ENCODE measurements at regions not wholly inside any gene's neighbourhood (a gene's known extent, or its start where the extent isn't known, plus 50 kb on each side); places are given as distances from the start of the nearest gene placed in this dataset.
"Not testable (repeated sequence)": the region's sequence is repeated elsewhere in the genome, so short reads cannot be mapped to it uniquely, and the experiment has no call there.

DNA sequence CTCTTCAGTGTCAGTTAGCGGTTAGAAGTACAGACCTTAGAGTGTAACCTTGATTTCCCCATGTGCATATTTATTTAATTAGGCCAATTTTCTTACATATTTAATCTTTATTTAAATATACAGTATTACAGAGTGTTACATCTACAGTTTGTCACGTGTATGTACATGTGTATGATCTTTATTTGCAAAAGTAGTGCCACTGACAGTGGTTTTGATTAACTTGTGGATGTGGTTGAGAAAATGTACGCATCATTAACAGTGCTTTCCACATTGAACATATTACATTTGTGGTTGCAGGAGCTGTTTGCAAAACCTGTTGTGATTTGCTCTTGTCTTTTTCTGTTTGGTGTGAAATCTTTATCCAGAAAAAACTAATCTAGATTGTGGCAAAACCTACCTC lies 535.5 kb downstream of the FLRT2 start:
- Histone ChIP-seq H3K27me3 (no peaks in the 10 kb centered on the region), H3K4me1 (peaks cover 11% of the 10 kb centered on the region), H3K9ac (no peak overlapping the region), H3K36me3 (no peaks in the 10 kb centered on the region), H3K4me2 (no peak overlapping the region), H3K27ac (no peak overlapping the region), H3K9me3 (peaks cover 4% of the 10 kb centered on the region), H3K4me3 (no peak overlapping the region), H4K20me1 (no peaks in the 10 kb centered on the region)
- no peak for TF ChIP-seq Cebpa-rat (IDR thresholded peaks at IDR 0.05)

DNA sequence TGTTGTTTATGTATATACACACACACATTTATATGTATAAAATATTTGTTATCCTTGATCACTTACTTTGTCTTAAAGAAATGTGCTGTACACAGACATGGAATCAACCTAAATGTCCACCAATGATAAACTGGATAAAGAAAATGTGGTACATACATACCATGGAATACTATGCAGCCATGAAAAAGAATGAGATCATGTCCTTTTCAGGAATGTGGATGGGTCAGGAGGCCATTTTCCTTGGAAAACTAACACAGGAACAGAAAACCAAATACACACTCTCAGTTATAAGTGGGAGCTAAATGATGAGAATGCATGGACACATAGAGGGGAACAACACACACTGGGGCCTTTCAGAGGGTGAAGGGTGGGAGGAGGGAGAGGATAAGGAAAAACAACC lies 534.7 kb downstream of the FLRT2 start:
- H3K36me3 ChIP-seq, H3K4me2 ChIP-seq: not testable (repeated sequence)

DNA sequence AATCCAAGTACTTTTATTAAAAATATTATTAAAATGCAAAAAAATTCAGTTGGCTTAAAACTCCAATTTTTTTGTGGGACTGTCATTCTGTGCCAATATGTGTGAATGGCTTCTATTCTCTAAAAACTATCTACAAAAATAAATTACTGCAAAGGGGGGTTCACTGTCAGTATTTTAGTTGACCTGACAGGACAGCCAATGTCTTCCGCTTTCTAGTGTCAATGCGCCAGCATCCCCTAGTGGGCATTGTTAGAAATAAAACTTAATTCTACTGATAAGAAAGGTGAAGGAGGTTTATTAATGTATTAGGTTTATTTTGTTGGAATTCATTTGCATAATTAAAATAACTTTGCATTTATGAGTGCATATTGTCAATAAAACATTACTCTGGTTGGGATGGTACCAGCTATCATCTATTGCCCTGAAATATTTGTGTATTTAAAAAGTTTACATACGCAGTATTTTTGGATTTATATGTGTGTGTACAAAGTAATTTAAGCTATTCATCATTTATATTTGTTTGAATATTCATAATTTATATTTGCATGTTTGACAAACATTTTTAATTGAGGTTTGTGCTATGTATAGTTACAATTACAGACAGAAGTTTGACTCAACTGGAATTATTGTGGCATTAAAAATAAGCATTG lies 527.2 kb downstream of the FLRT2 start:
- H3K27ac ChIP-seq: no peak overlapping the region
- H3K4me1 ChIP-seq: peaks cover 29% of the 10 kb centered on the region
- no peak for TF ChIP-seq Cebpa-rat (IDR thresholded peaks at IDR 0.05)
- no peak overlapping the region for H3K4me2 ChIP-seq
- no peaks in the 10 kb centered on the region for H3K36me3 ChIP-seq
- H3K9ac ChIP-seq: no peak overlapping the region
- H3K4me3 ChIP-seq: no peak overlapping the region
- H3K9me3 ChIP-seq: no peaks in the 10 kb centered on the region
- H3K27me3 ChIP-seq: no peaks in the 10 kb centered on the region
- H4K20me1 ChIP-seq: no peaks in the 10 kb centered on the region

More for the DNA sequence above, 534.7 kb downstream of the FLRT2 start:
- H3K9me3 ChIP-seq, H4K20me1 ChIP-seq, H3K9ac ChIP-seq, H3K27me3 ChIP-seq, H3K27ac ChIP-seq, H3K4me3 ChIP-seq: not testable (repeated sequence)
- peaks cover 16% of the 10 kb centered on the region for H3K4me1 ChIP-seq

DNA sequence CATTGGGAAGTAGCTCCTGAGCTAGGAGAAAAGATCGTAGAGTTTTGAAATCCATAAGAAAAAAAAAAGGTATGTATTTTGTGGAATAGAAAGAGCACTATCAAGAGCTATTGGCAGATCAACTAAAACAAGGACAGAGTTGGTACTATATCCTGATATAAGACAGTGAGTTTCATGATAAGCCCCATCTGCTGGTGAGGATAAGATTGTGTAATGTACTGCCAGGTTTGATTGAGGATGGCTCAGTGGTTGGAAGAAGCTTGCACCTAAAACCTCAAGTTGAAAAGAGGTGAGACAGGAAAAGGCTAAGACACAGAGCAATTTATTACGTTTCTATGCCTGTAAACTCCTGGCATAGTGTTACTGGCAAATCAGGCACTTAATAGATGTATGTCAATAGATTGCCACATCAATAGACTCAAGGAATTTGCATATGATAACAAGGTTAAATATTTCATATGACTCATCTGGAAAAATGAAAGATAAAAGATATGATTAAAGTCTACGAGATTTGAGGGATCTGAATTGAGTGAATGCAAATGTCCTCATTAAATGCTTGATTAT lies 525.6 kb downstream of the FLRT2 start:
- peaks cover 19% of the 10 kb centered on the region for H3K4me1 ChIP-seq
- H3K36me3 ChIP-seq: no peaks in the 10 kb centered on the region
- H3K27me3 ChIP-seq: no peaks in the 10 kb centered on the region
- H3K9ac ChIP-seq: no peak overlapping the region
- H4K20me1 ChIP-seq: no peaks in the 10 kb centered on the region
- H3K27ac ChIP-seq: no peak overlapping the region
- H3K9me3 ChIP-seq: no peaks in the 10 kb centered on the region
- no peak overlapping the region for H3K4me2 ChIP-seq
- TF ChIP-seq Cebpa-rat (IDR thresholded peaks at IDR 0.05): no peak
- no peak overlapping the region for H3K4me3 ChIP-seq

DNA sequence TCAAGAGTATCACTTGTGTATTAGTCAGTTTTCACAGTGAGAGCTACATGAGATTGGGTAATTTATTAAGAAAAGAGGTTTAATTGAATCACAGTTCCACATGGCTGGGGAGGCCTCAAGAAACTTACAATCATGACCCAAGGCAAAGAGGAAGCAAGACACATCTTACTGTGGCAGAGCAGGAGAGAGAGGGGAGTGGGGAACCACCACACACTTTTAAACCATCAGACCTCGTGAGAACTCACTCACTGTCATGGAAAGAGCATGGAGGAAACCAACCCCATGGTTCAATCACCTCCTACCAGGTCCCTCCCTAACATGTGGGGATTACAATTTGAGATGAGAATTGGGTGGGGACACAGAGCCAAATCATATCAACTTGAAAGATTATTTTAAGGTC lies 522.9 kb downstream of the FLRT2 start:
- Histone ChIP-seq H3K4me3 (no peak overlapping the region), H3K27ac (no peak overlapping the region), H3K27me3 (no peaks in the 10 kb centered on the region), H4K20me1 (no peaks in the 10 kb centered on the region), H3K4me2 (no peak overlapping the region), H3K9ac (no peak overlapping the region), H3K9me3 (0 out of 2 replicates have a peak, but pooled peaks cover 7% of the 10 kb centered on the region), H3K4me1 (no peaks in the 10 kb centered on the region), H3K36me3 (no peaks in the 10 kb centered on the region)
- no peak for TF ChIP-seq Cebpa-rat (IDR thresholded peaks at IDR 0.05)

DNA sequence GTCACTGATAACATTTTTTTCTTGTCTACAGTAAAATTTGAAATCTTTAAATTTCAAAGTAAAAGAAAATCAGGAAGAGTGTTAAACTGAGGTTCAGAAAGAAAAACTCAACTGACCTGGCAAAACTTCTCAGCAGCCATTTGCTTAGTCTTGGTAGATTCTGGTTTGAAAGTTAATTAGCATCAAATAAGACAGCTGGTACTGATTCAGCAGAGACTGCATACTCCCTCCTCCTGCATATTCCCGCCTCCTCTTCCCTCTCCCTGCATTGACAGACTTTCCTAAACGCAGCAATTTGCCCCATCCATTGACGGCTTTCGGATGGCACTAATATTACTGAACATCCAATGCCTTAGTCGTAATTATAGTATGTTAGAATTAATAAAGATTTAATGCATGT lies 520.8 kb downstream of the FLRT2 start:
- Histone ChIP-seq H4K20me1 (no peaks in the 10 kb centered on the region), H3K4me2 (no peak overlapping the region), H3K4me3 (no peak overlapping the region), H3K36me3 (no peaks in the 10 kb centered on the region), H3K27me3 (no peaks in the 10 kb centered on the region), H3K9ac (no peak overlapping the region), H3K27ac (no peak overlapping the region), H3K4me1 (no peaks in the 10 kb centered on the region), H3K9me3 (0 out of 2 replicates have a peak, but pooled peaks cover 7% of the 10 kb centered on the region)
- no peak for TF ChIP-seq Cebpa-rat (IDR thresholded peaks at IDR 0.05)

DNA sequence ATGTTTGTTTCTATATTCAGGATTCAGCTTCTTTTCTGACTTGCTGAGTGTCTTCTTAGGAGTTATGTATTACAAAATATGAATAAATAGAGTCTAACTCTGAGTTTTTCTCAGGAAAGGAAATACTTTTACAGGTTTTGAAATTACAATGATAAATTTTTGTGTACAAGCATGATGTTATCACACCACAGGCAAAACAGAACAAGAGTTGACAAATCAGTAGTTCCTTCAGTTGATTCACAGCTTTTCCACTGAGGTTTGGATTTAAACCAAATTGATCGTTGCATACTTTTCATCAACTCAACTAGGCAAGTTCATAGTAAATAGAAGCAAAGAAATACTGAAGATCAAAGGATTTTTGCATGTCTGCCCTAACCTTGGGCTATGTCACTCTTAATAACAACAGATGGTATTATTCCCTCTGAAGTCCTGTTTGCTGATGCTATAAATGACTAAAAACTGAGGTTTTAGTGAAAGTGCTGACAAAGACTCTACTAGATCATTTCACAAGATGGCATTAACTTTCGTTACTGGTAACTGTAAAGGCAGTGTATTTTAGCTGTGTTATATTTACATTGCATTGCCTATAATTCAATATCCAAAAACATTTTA lies 520.2 kb downstream of the FLRT2 start:
- no peak overlapping the region for H3K4me3 ChIP-seq
- no peaks in the 10 kb centered on the region for H4K20me1 ChIP-seq
- TF ChIP-seq Cebpa-rat (IDR thresholded peaks at IDR 0.05): no peak
- no peaks in the 10 kb centered on the region for H3K27me3 ChIP-seq
- H3K9ac ChIP-seq: no peak overlapping the region
- H3K27ac ChIP-seq: no peak overlapping the region
- H3K36me3 ChIP-seq: no peaks in the 10 kb centered on the region
- 0 out of 2 replicates have a peak, but pooled peaks cover 7% of the 10 kb centered on the region for H3K9me3 ChIP-seq
- no peak overlapping the region for H3K4me2 ChIP-seq
- no peaks in the 10 kb centered on the region for H3K4me1 ChIP-seq

DNA sequence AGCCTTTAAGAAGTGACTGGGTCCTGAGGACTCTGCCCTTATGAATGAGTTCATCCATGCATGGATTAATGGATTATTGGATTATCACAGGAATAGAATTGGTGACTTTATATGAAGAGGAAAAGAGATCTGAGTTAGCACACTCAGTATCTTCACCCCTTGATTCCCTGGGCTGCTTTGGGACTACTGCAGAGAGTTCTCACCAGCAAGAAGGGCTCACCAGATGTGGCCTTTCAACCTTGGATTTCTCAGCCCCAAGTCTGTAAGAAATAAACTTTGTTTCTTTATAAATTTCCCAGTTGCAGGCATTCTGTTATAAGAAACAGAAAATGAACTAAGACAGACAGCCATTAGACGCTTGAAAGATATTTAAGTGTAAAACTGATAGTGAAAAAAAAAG lies 509.2 kb downstream of the FLRT2 start:
- H3K27ac ChIP-seq: no peak overlapping the region
- no peaks in the 10 kb centered on the region for H3K4me1 ChIP-seq
- no peaks in the 10 kb centered on the region for H4K20me1 ChIP-seq
- H3K36me3 ChIP-seq: no peaks in the 10 kb centered on the region
- no peak overlapping the region for H3K4me2 ChIP-seq
- H3K4me3 ChIP-seq: no peak overlapping the region
- no peak for TF ChIP-seq Cebpa-rat (IDR thresholded peaks at IDR 0.05)
- no peaks in the 10 kb centered on the region for H3K27me3 ChIP-seq
- no peaks in the 10 kb centered on the region for H3K9me3 ChIP-seq
- H3K9ac ChIP-seq: no peak overlapping the region

DNA sequence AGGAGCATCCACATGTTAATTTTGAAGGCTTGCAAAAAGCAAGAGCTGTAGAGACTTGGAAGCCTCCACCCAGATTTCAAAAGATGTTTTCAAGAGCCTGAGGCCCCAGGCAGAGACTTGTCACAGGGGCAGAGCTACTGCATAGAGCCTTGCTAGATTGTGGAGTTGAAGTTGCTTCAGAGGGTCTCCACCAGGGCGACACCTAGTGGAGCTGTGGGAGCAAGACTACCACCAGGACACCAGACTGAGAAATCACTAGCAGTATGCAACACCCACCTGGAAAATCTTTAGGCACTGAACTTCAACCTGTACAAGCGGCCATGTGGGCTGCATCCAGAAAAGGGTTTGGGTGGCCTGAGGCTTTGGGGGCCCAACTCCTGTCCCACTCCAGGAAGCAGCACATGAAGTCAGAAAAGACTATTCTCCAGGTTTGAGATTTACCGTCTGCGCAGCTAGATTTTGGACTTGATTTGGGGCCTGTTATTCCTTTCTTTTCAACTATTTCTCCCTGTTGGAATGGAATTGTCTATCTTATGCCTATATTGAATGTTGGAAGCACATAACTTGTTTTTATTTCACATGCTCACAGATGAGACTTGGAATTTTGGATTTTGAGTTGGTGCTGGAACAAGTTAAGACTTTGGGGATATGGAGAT lies 508.6 kb downstream of the FLRT2 start:
- TF ChIP-seq Cebpa-rat (IDR thresholded peaks at IDR 0.05): no peak

DNA sequence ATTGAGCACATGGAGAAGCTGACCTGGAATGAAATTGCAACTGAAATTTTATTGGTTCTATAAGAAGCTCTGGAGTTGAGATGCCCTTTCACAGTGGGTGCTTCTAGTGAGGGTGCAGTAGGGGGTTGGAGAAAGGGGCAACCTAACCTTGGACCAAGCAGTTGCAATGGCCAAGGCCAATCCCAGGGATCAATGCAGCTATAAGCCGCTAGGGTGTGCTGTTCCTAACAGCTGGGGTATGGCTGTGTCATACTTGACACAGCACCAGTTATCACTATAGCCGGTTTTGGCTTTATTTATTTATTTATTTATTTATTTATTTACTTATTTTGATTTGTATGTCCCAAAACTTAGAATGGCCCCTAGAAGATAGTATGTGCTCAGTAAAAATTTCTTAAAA lies 505.9 kb downstream of the FLRT2 start:
- Histone ChIP-seq H4K20me1 (no peaks in the 10 kb centered on the region), H3K9ac (no peak overlapping the region), H3K27ac (no peak overlapping the region), H3K4me1 (no peaks in the 10 kb centered on the region), H3K9me3 (no peaks in the 10 kb centered on the region), H3K27me3 (no peaks in the 10 kb centered on the region), H3K36me3 (no peaks in the 10 kb centered on the region), H3K4me2 (no peak overlapping the region), H3K4me3 (no peak overlapping the region)
- no peak for TF ChIP-seq Cebpa-rat (IDR thresholded peaks at IDR 0.05)

More for the DNA sequence above, 508.6 kb downstream of the FLRT2 start:
- no peaks in the 10 kb centered on the region for H4K20me1 ChIP-seq
- no peak overlapping the region for H3K27ac ChIP-seq
- no peaks in the 10 kb centered on the region for H3K27me3 ChIP-seq
- no peak overlapping the region for H3K4me3 ChIP-seq
- H3K36me3 ChIP-seq: no peaks in the 10 kb centered on the region
- no peaks in the 10 kb centered on the region for H3K4me1 ChIP-seq
- H3K4me2 ChIP-seq: no peak overlapping the region
- no peaks in the 10 kb centered on the region for H3K9me3 ChIP-seq
- no peak overlapping the region for H3K9ac ChIP-seq

Measured in BLaER1 (cell line).